ENCODE measurements at regions not wholly inside any gene's neighbourhood (a gene's known extent, or its start where the extent isn't known, plus 50 kb on each side); places are given as distances from the start of the nearest gene placed in this dataset.
"Not testable (repeated sequence)": the region's sequence is repeated elsewhere in the genome, so short reads cannot be mapped to it uniquely, and the experiment has no call there.

DNA sequence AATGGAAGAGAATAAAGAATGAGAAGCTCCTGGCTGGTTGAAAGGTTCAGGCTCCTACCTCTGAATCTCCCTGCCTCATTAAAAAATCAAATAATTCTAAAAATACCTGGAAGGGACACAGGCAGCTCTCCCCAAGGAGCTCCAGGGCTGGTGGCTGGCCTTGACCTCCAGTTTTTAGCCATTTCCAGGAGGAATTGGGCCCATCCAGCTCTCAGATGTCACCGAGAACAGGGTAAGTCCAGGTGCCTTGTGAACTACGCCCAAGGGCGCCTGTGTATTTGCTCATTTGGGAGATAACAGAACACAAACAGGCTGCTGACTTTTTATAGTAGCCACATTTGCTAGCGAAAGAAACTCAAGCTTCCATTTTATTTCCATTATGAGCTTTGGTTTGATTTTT is 321.0 kb upstream of the C1orf174 start:
- no peak for DNase-seq (ENCODE audit: low read depth)

- no peak for DNase-seq (ENCODE audit: low read depth)
Observed at GRCh38 chr1:4224684-4225467, 324.8 kb upstream of the C1orf174 start.

- no peak for DNase-seq (ENCODE audit: low read depth)
Observed at GRCh38 chr1:4227986-4228385, 327.9 kb upstream of the C1orf174 start.

DNA sequence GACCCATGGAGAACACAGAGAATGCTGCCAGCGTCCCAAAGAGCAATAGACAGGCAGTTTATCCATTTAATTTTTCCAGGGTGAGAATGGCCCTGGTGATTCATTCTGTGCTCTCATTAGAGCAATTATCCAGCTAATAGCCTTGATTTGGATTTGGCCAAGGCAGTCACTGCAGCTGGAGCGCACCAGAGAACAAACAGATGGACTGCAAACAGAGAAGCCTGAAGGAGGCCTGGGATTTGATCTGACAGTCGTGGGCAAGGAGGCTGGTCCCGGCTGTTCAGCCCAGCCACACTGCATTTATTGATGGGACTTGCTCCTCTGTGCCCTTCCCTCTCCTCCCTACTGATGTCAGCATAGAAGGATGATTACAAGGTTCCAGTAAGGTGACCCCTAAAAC is 353.9 kb upstream of the C1orf174 start:
- no peak for DNase-seq (ENCODE audit: low read depth)

- DNase-seq (ENCODE audit: low read depth): no peak
Observed at GRCh38 chr1:4256351-4256750, 356.3 kb upstream of the C1orf174 start.

DNA sequence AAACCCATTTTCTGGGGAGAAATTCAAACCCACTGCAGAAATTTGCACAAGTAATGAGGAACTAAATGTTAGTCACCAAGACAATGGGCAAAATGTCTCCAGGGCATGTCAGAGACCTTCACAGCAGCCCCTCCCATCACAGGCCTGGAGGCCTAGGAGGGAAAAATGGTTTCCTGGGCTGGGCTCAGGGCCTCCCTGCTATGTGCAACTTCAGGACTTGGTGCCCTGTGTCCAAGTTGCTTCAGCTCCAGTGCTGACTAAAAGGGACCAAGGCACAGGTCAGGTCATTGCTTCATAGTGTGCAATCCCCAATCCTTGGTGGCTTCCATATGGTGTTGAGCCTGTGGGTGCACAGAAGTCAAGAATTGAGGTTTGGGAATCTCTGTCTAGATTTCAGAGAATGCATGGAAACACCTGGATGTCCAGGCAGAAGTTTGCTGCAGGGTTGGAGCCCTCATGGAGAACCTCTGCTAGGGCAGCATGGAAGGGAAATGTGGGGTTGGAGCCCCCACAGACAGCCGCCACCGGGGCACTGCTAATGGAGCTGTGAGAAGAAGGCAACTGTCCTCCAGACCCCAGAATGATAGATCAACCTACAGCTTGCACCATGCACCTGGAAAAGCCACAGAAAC is 358.2 kb upstream of the C1orf174 start:
- DNase-seq (ENCODE audit: low read depth): not testable (repeated sequence)

DNA sequence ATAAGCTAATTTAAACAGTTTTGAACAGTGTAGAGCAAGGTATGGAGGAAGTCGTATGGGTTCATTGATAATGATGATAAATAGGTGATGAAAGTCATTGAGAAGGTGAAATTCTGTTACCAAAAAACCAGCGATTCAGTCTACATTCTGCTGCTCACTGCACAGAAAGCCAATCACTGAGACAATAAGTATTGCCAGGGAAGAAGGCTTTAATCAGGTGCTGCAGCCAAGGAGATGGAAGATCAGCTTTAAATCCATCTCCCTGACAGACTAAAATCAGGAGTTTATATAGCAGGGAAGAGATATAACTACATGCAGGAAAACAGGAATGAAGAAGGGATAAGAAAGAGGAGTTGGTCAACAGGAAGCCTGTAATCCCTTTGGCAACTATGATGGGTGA is 361.3 kb upstream of the C1orf174 start:
- DNase-seq (ENCODE audit: low read depth): no peak

- no peak for DNase-seq (ENCODE audit: low read depth)
Observed at GRCh38 chr1:4262665-4263064, 362.6 kb upstream of the C1orf174 start.

DNA sequence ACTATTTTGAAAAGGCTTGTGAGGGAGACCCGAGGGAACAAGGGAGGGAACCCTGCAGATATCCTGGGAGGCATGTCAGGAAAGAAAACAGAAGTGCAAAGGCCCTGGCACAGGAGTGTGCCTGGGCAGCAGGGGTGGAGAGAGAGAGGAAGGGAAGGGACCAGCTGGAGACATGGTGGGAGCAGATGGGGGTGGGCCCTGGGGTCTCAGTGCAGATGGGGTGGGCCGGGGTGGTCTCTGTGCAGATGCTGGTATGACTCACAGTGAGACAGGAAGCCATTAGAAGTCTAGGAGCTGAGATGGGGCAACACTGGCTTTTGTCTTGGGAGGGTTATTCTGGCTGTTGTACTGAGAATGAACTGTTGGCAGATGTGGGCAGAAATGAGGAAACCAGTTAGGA is 363.6 kb upstream of the C1orf174 start:
- no peak for DNase-seq (ENCODE audit: low read depth)

- no peak for DNase-seq (ENCODE audit: low read depth)
Observed at GRCh38 chr1:4265836-4266235, 365.8 kb upstream of the C1orf174 start.

DNA sequence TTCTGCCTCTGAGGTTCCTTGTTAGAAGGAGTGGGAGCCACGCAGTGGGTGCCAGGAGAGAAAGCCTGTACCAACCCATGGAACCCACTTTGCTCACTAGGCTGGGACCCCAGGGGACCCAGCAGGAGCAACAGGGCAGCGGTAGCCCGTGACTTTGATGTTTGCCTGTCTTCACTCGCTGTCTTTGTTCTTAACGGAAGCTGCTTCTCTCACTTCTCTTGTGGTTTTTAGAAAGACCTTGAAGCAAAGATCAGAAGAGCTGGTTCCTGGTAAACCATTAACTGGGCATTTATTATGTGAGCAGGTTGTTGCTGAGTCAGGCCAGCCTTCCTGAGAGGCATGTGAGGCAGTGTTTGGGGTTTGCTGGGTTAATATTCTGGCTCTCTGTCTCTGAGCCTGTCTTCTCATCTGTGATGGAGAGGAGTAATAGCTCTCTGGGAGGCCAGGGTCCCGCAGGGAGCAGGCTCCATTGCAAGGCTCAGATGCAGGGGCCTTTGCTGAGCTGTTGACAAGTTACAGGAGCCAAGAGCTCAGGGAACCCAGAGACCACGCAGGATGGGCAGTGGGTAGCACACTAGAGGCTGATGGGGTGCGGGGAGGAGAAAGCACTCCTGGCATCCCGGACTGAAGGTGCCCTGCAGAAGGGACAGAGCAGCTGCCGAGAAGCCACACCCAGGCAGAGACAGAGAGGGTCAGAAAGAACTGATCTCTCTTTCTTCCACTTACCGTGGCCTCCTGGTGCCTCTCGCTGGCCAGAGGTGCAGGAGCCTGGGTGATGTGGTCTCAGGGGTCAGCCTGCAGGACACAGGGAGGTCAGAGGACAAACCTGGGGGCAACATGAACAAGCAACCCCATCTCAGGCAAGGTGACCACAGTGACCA is 367.5 kb upstream of the C1orf174 start:
- no peak for DNase-seq (ENCODE audit: low read depth)

DNA sequence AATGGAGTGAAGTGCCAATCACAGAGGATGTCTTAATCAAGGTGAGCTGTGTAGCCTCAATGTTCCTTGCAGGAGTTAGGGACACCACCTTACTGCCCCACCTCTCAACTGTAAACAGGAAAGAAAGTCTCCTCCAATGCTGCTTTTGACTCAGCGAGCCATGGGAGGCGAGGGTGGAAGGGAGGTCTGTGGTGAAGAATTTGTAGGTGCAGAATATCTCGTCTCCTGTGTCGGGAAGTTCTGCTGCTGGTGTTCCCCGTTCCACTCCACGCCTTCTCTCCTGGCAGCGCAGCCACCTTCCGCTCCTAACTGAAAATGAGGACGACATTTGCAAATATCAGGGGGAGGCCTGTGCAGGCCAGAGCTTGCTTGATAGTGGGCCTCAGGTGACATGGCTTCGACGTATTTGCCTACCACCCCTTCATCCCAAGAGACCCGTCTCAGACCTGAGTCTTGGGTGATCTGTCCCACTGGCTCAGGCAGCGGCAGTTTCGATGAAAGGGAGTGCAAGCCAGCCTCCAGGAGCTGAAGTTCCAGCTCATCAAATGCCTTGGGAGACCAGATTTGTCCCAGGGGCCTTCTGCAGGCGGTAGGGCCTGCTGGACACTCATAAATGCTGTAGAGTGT is 368.3 kb upstream of the C1orf174 start:
- DNase-seq (ENCODE audit: low read depth): no peak

DNA sequence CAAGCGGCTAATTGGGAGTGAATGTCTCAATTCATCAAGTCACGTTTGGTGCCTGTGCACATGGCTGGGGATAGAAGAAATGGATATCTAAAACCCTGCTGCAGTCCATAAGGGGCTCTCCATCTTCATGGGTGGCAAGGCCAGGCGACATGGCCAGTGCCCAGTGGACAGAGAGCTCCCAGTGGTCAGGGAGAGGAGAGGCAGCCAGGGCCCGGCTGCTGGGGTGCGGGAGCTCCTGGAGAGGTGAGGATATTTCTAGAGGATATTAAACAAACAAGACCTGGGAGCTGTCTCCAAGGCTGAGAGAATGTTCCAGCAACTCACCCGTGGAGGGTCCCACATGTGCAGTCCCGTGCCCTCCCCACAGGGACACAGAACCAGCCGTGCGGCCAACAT is 368.8 kb upstream of the C1orf174 start:
- DNase-seq (ENCODE audit: low read depth): no peak

DNA sequence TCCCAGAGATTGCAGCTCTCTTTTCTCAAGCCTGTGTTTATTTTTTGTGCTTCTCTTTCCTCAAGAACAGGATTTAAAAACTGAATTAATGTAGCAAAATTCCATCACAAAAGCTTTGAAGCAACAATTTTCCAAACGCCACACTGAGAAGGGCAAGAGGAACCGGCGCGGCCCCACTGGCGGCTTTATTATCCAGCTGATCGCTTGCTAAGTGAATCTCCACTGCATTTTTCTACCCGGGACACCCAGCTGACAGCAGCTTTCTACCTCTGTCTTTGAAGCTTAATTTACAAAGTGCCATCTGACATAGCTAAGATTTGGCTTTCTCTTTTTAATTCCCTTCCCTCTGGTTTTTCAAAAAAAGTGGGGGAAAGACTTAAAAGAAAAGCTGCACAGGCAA is 369.3 kb upstream of the C1orf174 start:
- DNase-seq (ENCODE audit: low read depth): no peak

- DNase-seq (ENCODE audit: low read depth): no peak
Observed at GRCh38 chr1:4269952-4270570, 370.0 kb upstream of the C1orf174 start.

DNA sequence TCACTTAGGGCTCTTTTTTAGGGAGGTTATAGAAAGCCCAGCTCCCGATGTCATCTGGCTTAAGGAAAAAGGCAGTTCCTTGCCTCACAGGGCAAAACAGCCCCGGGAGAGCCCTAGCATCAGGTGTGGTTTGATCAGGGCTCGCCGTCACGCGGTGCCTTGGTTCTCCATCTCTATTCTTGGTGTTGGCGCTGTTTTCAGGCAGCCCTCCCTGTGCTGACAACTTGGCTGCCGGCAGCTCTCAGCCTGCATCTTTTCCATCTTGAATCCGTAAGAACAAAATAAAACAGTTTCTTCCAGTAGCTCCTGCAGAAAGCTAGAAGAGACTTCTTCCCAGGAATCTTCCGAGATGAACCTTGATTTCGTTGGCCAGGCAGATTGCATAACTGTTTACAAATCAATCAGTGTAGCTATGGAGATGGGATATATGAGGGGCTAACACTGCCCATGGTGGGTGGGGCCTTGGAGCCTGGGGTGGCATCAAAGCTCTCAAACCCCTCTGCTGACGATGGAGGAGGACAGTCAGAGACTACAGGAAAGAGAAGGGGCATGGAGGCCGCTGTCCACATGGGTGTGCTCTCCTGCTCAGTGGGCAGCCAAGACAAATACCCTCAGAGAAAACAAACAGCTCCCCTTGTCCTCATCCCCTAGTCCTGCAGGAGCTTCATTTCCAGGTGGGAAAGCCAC is 370.7 kb upstream of the C1orf174 start:
- no peak for DNase-seq (ENCODE audit: low read depth)

- DNase-seq (ENCODE audit: low read depth): no peak
Observed at GRCh38 chr1:4271338-4271998, 371.4 kb upstream of the C1orf174 start.

- no peak for DNase-seq (ENCODE audit: low read depth)
Observed at GRCh38 chr1:4272568-4272967, 372.5 kb upstream of the C1orf174 start.

GRCh38 chr1:4273243-4273642 is 373.2 kb upstream of the C1orf174 start:
- DNase-seq (ENCODE audit: low read depth): no peak

DNA sequence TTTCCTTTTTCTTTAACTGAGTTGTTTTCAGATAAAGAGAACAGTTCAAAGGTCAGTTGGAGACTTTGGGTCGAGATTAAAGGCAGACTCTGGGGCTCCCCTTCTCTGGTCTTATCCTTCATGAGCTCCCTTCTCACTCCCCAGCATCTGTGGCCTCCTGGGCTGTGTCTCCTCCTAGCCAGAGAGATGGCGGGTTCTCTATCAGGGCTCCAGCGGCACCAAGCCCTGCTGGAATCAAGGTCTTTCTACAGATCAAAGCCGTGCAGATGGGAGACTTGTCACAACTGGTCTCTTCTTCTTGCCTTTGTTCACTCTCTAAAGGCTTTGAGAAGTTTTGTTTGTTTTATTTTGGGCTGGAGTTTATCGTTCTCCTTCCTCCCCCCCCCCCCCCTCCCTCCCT is 373.7 kb upstream of the C1orf174 start:
- DNase-seq (ENCODE audit: low read depth): no peak

GRCh38 chr1:4275083-4275482 is 375.0 kb upstream of the C1orf174 start:
- DNase-seq (ENCODE audit: low read depth): no peak

Measured in non-pigmented ciliary epithelial cell (primary cell).